OCI-LY3 (cell line): ENCODE measurements at regions not wholly inside any gene's neighbourhood (a gene's known extent, or its start where the extent isn't known, plus 50 kb on each side); places are given as distances from the start of the nearest gene placed in this dataset.

Experiments used
- H2AFZ ChIP-seq: fragments of 200-600, 300-600 bp; shearing (Covaris generic); 2 replicates; pipeline ENCODE4 v1.6.0; 2014; ENCODE audit warnings: antibody characterized with exemption, low read depth, low read length
- H3K27ac ChIP-seq: fragments of 200-600, 300-600 bp; sonication (generic); 2 replicates; pipeline ENCODE4 v1.5.1; 2014; ENCODE audit warnings: mild to moderate bottlenecking, low read length, moderate library complexity, mixed read lengths
- H3K27me3 ChIP-seq: fragments of 200-600, 300-600 bp; sonication (generic); 2 replicates; pipeline ENCODE4 v1.6.1; 2014; ENCODE audit warnings: low read depth, low read length, mixed read lengths
- H3K36me3 ChIP-seq: fragments of 200-600, 300-600 bp; sonication (generic); replicated peaks from 2 replicates; pipeline ENCODE3; 2014; ENCODE audit warnings: low read depth, low read length, mixed read lengths
- H3K4me1 ChIP-seq: fragments of 300-600, 200-600 bp; sonication (generic); 2 replicates; pipeline ENCODE4 v1.6.1; 2014; ENCODE audit warnings: low read length, mixed read lengths
- H3K4me2 ChIP-seq: fragments of 200-600, 300-600 bp; sonication (generic); 2 replicates; pipeline ENCODE4 v1.6.1; 2014; ENCODE audit warnings: low read length, mixed read lengths
- H3K4me3 ChIP-seq: fragments of 300-600, 200-600 bp; sonication (generic); 2 replicates; pipeline ENCODE4 v1.5.1; 2014; ENCODE audit warnings: antibody characterized with exemption, mild to moderate bottlenecking, low read length, moderate library complexity
- H3K79me2 ChIP-seq: fragments of 300-600, 200-600 bp; shearing (Covaris generic); 2 replicates; pipeline ENCODE4 v1.6.1; 2014; ENCODE audit warnings: mild to moderate bottlenecking, low read length, mixed read lengths
- H3K9ac ChIP-seq: fragments of 300-600, 200-600 bp; shearing (Covaris generic); 2 replicates; pipeline ENCODE4 v1.6.0; 2014; ENCODE audit warnings: mild to moderate bottlenecking, low read length, moderate library complexity
- H3K9me3 ChIP-seq: fragments of 200-600, 300-600 bp; shearing (Covaris generic); 2 replicates; pipeline ENCODE4 v1.6.1; 2014; ENCODE audit warnings: low read length, mixed read lengths; ENCODE audit not compliant: insufficient read depth
- H4K20me1 ChIP-seq: fragments of 200-600, 300-600 bp; sonication (generic); 2 replicates; pipeline ENCODE4 v1.6.1; 2016; ENCODE audit warnings: low read length, mixed read lengths; ENCODE audit not compliant: insufficient read depth
- EZH2phosphoT487 ChIP-seq: fragments of 200-600 bp; shearing (Covaris generic); IDR thresholded peaks from 2 replicates; pipeline ENCODE4 v1.6.1; 2018; ENCODE audit warnings: antibody characterized with exemption, mixed run types, low read depth
- TF ChIP-seq, protein P1 (sequence below): fragments of 200-600, 300-600 bp; sonication (generic); IDR thresholded peaks from 2 replicates; pipeline ENCODE4 v1.5.1; 2014; ENCODE audit warnings: antibody characterized with exemption, low read length, low read depth

DNA sequence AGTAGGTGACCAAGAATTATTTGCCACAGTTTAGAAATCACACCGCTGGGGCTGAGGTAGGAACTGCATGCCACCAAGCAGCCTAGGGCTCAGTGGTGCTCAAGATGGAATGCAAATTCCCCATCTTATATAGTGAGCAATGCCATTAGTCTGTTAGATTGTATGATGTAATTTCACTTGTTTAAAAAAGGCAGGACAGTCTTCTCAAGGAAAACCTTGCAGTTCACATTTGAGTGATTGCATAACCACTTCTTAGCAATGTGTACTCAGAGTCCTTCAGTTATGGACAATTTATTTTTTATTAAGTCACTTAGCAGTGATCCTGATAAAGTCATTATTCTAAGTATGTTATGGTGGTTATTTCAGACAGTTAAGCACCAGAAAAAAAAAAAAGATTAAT is 142.9 kb upstream of the SFRP2 start:
- H3K36me3 ChIP-seq = no peaks in the 10 kb centered on the region
- TF ChIP-seq, protein P1, sequence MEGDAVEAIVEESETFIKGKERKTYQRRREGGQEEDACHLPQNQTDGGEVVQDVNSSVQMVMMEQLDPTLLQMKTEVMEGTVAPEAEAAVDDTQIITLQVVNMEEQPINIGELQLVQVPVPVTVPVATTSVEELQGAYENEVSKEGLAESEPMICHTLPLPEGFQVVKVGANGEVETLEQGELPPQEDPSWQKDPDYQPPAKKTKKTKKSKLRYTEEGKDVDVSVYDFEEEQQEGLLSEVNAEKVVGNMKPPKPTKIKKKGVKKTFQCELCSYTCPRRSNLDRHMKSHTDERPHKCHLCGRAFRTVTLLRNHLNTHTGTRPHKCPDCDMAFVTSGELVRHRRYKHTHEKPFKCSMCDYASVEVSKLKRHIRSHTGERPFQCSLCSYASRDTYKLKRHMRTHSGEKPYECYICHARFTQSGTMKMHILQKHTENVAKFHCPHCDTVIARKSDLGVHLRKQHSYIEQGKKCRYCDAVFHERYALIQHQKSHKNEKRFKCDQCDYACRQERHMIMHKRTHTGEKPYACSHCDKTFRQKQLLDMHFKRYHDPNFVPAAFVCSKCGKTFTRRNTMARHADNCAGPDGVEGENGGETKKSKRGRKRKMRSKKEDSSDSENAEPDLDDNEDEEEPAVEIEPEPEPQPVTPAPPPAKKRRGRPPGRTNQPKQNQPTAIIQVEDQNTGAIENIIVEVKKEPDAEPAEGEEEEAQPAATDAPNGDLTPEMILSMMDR = no peak
- no peak for TF ChIP-seq EZH2phosphoT487
- H3K4me1 ChIP-seq = peaks cover 13% of the 10 kb centered on the region
- H3K27ac ChIP-seq = no peak overlapping the region
- no peak overlapping the region for H2AFZ ChIP-seq
- no peaks in the 10 kb centered on the region for H3K9me3 ChIP-seq
- no peaks in the 10 kb centered on the region for H4K20me1 ChIP-seq
- H3K79me2 ChIP-seq = no peaks in the 10 kb centered on the region
- no peak overlapping the region for H3K4me3 ChIP-seq
- peaks cover 12% of the 10 kb centered on the region; the same call in 1 of the 2 replicates for H3K27me3 ChIP-seq
- no peak overlapping the region for H3K4me2 ChIP-seq
- H3K9ac ChIP-seq = no peak overlapping the region

DNA sequence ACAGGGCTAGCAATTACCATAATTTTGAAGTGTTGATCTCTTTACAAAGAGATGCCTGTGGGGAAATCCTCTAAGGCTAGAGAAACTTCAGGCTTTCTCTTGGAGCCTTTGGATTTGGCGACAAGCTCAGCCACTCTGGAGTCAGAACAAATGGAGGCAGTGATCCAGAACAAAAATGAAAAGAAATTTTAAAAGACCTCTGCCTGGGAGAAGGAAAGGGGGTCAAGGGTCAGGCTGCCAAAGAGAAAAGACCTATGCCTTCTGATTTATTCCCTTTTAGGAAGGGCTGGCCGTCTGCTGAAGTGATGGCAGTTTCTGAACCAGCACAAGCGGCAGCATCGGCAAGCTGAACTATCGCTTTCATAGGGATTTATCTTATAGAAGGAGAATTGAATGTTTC is 140.8 kb upstream of the SFRP2 start:
- no peak overlapping the region for H3K9ac ChIP-seq
- H3K4me2 ChIP-seq = no peak overlapping the region
- H3K4me1 ChIP-seq = peaks cover 5% of the 10 kb centered on the region
- H3K36me3 ChIP-seq = no peaks in the 10 kb centered on the region
- H3K79me2 ChIP-seq = no peaks in the 10 kb centered on the region
- H3K9me3 ChIP-seq = no peaks in the 10 kb centered on the region
- H2AFZ ChIP-seq = no peak overlapping the region
- H3K27me3 ChIP-seq = peaks cover 12% of the 10 kb centered on the region; the same call in 1 of the 2 replicates
- no peaks in the 10 kb centered on the region for H4K20me1 ChIP-seq
- TF ChIP-seq, protein P1 = no peak
- no peak for TF ChIP-seq EZH2phosphoT487
- H3K4me3 ChIP-seq = no peak overlapping the region
- H3K27ac ChIP-seq = no peak overlapping the region

DNA sequence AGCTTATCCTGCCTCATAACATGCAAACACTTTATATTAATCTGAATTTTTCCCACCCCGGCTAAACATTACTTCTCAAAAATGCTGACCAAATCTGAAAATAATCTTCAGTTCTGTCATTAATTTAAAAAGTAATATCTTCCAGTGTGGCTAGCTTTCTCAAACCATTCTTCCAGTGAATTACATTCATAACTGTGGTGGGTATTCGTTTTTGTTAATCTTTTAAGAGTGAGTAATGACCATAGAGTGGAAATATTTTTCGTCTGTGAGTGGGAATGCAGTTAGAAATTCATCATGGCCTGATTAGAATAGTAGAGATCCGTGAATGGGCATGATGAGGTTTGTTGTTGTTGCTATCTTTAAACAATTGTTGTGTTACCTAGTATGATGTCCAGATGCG is 138.6 kb upstream of the SFRP2 start:
- Histone ChIP-seq H3K79me2 (no peaks in the 10 kb centered on the region), H3K4me3 (no peak overlapping the region), H3K9me3 (no peaks in the 10 kb centered on the region), H3K27me3 (peaks cover 12% of the 10 kb centered on the region; the same call in 1 of the 2 replicates), H4K20me1 (no peaks in the 10 kb centered on the region), H3K27ac (no peak overlapping the region), H3K36me3 (no peaks in the 10 kb centered on the region), H3K9ac (no peak overlapping the region), H3K4me2 (no peak overlapping the region), H2AFZ (no peak overlapping the region), H3K4me1 (no peaks in the 10 kb centered on the region)
- TF ChIP-seq, protein P1 = no peak
- TF ChIP-seq EZH2phosphoT487 = no peak

DNA sequence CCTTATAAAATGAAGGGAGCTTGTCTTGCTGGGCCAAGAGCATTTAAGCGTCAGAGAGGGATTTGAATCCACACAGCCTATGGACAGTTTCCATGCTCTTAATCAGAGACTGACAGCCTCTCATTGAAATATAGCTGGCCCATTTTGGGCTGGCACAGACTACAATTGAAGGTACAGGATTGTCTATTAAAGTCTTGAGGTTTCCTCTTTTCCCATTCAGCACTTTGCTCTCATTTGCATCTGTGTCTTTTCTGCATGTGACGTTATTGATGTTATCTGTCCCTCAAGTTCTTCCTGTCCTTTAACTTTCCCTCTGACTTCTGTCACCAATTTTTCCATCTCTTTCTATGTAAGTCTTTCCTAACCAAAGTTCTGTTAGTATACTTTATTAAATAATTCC is 133.3 kb upstream of the SFRP2 start:
- Histone ChIP-seq H3K79me2 (no peaks in the 10 kb centered on the region), H3K36me3 (no peaks in the 10 kb centered on the region), H3K9me3 (no peaks in the 10 kb centered on the region), H3K9ac (no peak overlapping the region), H3K4me3 (no peak overlapping the region), H4K20me1 (no peaks in the 10 kb centered on the region), H3K4me1 (peaks cover 6% of the 10 kb centered on the region), H3K4me2 (no peak overlapping the region), H2AFZ (no peak overlapping the region), H3K27ac (no peak overlapping the region), H3K27me3 (no peaks in the 10 kb centered on the region)
- TF ChIP-seq EZH2phosphoT487 = no peak
- TF ChIP-seq, protein P1 = no peak
